NCI-H2196 (cell line): ENCODE measurements at regions not wholly inside any gene's neighbourhood (a gene's known extent, or its start where the extent isn't known, plus 50 kb on each side); places are given as distances from the start of the nearest gene placed in this dataset.
A peak's percentile ranks its signal among the peaks of the same experiment; 100 is the strongest.

Experiments used
- DNase-seq: peaks from one replicate; lab custom pipeline; 2025; ENCODE audit not compliant: unreplicated experiment; lab: John Stamatoyannopoulos, UW

DNA sequence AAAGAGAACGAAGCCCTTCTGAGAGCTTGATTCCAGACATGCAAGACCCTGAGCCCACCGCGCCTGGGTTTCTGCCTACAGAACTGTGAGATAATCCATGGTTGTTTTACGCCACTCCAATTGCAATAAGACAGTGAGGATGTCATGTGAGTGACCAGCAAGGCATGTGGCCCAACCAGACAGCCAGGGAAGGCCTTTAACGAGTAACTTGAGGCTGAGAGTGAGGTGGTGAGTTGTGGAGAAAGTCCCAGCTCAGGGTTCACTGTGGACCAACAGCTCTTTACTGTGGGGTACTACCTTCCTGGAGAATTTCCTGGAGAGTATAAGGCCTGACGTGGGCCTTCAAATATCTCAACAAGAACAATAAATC, 153.9 kb downstream of the ETS2 start:
- no peak for DNase-seq

DNA sequence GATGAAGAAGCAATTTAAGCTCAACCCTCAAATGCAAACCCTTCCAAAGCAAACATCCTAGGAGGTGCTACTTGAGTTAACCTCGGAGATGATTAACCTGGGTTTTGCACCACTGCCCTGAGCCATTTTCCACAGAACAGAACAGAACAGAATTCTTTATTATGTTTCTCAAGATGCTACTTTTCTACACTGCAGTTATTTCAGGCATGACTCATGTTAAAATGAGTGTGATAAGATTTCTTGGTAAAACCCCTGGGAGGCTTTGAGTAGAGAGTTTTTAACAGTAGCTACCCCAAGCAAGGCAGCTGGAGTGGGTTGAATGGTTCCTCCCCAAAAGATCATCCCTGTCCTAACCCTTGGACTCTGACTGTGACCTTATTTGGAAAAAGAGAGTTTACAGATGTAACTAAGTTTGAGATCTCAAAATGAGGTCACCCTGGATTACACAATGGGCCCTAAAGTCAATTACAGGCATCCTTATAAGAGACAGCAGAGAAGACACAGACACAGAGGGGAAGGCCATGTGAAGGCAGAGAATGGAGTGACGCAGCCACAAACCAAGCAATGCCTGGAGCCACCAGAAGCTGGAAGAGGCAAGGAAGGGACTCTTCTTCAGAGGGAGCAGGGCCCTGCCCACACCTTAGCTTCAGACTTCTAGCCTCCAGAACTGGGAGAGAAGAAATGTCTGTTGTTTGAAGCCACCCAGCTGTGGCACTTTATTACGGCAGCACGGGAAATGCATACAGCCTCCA, 153.4 kb downstream of the ETS2 start:
- peak; percentile 21 for DNase-seq

DNA sequence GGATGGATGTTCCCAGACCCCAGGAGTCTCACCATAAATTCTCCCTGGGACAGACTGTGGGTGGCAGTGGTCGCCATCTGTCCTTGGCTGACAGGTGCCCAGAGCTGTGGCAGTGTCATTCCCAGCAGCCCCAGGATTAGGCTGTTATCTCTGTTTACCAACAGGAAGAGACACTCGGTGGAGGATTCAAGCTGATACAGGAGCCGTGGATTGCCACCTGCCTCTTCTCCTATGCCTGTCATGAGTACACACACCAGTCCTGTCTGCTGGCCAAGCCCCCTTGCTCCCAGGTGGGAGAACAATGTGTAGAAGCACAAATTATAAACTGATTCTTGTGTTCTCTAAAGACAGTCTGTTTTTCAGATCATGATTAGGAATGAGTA, 152.6 kb downstream of the ETS2 start:
- DNase-seq: peak; percentile 27

DNA sequence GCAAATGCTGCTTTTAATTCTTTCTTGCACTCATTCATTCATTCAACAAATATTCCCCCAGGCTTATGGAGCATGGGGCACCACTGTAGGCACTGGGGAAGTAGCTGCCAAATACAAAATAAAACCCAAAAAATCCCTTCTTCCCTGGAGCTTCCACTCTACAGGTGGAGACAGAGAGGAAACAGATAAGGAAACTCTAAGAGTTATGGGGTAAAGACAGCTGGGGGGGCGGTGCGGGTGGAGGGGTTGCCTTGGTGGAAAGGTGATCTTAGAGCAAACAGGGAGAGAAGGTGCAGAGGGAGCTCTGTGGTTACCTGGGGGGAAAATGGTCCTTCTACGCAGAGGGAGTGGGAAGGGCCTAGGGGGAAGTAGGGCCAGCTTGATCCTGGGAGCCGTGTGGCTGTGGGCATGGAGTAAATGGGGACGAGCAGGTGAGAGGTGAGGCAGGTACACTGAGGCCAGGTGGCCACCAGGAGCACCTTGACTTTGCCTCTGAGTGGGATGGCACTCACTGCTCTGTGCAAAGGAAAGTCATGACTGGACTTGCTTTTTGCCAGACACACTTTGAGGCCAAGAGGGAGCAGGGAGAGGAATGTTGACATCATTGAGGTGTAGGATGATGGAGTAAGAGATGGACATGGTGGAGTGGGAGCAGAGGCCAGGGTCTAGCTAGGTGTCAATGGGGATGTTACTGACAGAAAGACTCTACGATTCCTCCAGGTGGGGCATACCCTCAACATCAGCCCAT, 152.0 kb downstream of the ETS2 start:
- DNase-seq: peak; percentile 40

DNA sequence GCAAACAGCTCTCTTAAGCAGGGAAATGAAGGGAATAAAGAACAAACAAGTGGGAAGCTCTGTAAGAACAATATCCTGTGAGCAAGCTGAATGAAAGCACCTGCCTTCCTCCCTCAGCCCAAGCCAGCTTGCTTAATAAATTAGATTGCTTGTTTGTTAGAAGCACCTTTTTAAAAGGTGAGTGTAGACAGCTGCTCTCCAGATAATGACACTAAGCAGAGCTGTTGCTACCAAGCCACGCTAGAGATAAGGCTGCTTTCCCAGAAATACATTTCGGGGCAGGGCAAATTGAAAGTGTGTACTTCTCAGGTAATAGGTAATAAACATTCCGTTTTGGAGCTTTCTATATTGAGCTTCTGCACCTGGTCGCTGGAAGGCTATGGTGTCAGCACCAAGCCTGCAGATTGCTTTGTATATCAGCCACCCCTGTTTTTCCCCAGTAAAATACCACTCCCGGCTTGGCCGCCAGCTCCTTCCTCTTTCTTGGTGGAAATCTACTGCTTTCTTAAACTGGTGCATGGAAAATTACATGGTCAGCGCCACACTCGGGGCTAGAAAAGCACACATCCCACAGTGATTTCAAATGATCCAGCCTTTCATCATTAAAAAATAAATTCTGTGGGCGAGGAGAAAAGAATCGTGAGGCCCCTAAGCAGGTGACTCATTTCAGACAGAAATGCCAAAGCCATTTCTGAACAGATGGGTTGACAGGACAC, 151.3 kb downstream of the ETS2 start:
- DNase-seq: peak; percentile 90

DNA sequence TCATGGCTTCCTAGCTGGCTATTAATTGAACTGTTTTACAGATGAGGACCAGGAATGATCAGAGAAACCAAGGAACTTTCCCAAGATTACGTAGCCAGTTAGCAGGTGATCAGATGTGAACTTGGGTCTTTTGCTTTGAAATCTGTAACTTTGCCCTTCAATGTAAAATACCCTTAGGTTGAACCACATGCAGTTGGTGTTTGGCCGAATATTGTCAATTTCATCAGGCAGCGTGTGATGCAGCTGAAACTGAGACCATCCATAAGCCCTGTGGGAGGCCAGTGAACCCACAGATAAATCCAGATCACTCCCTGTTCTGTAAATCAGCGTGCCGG, 150.8 kb downstream of the ETS2 start:
- DNase-seq: peak; percentile 53

DNA sequence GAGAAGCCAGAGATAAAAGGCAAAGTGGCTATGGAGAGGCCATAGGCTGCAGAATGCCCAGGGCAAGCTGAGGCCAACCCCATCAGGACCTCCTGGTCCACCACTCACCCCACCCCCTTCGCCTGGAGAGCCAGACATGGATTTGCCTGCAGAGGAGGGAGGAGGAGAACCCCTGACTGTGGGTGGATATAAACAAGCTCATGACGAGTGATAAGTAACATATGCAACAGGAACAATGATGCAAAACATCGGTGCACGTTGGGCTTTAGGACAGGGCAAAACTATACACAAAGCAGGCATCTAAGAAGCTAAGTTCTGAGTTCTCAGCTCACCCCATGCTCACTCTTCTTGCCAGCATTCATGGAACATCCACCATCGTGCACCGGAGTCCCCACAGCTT, 150.3 kb downstream of the ETS2 start:
- DNase-seq: no peak

DNA sequence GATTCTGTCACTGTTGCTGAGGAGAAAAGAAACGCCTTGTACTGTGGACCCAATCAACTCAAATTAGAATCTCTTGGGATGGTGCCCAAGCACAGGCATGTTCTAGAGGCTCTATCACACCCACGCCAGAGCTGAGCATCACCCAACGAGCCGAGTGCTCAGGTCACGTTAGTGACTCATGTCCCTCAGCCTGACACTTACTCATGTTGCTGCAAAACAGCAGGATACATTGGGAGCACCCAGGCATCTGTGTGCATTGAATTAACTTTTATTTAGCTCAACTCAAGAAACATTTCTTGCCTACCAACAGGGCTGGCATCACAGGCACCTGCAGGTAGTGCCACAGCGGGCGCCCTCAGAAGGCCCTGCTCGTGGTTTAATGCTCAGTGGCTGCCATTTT, 149.8 kb downstream of the ETS2 start:
- DNase-seq: no peak

DNA sequence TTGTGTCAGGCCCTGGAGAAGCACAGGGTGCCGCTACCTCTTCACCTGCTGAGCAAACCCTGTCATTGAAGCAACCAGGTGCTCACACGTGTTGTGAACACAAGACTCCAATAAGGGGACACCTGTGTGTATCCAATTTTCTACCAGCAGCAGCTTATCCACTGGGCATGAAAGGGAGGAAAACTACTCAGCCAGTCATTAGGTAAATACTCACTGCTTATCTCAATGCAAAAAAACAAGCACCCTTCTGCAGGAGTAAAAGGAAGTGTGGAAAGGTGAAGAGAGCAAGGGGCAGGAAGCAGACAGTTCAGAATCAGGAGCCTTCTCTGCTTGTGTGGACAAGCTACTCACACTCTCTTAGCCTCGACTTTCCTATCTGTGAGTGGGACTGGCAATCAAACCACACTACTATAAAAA, 148.9 kb downstream of the ETS2 start:
- peak; percentile 77 for DNase-seq

DNA sequence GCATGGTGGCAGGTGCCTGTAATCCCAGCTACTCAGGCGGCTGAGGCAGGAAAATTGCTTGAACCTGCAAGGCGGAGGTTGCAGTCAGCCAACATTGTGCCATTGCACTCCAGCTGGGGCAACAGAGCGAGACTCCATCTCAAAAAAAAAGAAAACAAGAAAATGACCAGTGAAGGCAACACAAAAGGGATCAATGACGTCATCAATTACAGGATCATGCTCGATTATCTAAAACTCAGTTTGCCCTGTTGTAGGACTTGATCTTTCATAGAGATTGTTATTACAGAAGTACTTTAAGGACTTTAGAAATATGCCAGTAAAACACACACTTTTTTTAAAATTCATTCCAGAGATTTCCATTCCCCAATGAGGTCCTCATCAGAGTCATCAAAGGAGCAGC, 147.8 kb downstream of the ETS2 start:
- no peak for DNase-seq

DNA sequence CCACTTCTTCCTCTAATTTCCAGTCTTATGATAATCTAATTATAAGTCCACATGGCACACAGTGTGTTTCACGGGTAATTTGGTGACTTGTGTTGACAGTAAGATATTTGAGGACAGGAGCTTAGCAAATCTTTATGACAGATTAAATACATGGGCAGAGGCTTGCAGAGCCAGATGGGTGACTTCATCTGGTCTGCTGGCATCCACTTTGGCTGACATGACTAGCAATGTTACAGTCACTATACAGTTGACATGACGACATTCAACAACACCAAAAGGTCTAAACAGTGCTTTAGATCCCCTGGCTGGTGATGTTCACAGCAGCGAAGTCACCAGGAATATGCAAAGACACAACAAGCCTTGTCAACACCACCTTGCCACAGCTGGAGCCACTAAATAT, 147.2 kb downstream of the ETS2 start:
- no peak for DNase-seq

DNA sequence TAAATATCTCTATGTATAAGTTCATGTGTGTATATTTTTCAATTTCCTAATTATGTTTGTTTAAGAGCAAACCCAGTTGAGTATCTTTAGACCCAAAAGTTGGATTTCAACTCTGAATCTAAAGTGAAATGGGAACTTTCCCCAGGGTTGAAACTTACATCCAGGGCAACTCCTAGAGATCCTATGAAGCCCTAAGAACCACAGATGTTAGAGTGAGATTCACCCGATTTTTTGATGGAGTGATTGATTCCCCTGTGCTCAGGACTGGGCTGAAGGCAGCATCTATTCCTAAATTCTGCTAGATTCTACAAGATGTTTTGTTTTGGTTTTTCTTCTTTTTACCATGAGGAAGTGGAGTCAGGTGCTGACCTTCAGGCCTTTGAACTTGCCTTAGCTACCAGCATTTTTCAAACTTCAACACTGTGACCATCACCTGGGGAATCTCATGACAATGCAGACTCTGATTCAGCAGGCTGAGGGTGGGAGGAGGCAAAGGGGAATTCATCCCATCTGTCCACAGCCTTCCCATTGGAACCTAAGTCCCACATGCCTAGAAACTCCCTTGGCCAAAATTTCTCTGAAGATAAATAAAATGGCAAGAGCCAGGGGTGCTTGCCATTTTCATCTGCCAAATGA, 145.5 kb downstream of the ETS2 start:
- DNase-seq: no peak

DNA sequence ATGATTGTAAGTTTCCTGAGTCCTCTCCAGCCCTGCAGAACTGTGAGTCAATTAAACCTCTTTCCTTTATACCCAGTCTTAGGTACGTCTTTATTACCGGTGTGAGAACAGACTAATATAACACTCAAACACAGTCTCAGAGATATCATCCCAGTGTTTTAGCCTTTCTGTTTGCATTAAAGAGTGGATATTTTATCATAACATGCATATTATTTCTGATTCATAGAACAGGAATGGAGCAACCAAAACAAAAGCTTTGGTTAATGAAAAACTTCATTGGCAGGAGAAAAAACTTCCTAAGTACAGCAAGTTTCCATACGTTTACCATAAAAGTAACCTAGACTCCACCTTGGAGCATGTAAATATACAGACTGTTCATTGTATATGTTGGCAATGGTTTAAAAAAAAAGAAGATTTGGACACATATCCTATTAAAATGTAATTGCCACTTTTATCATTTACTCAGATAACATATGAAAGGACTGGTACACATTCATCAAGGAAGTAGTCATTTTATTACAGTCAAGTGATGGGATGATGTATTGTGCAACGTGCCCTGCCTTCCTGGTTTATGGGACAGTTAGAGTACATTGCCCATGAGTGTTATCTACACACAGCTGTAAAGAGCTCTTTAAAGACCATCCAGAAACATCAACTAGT, 144.8 kb downstream of the ETS2 start:
- no peak for DNase-seq

DNA sequence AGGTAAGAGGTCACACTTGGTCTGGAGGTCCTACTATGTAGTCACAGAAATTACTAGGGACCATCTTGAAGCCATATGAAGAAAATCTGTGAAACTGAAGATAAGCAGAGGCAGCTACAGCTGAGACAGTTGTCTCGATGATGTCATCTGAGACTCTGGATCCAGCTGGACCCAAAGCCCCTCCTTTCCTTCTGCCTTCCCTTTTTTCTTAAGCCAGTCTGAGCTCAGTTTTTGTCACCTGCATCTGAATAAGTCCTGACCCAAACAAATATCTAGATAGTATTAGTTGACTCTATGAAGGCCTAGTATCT, 143.3 kb downstream of the ETS2 start:
- DNase-seq: no peak

DNA sequence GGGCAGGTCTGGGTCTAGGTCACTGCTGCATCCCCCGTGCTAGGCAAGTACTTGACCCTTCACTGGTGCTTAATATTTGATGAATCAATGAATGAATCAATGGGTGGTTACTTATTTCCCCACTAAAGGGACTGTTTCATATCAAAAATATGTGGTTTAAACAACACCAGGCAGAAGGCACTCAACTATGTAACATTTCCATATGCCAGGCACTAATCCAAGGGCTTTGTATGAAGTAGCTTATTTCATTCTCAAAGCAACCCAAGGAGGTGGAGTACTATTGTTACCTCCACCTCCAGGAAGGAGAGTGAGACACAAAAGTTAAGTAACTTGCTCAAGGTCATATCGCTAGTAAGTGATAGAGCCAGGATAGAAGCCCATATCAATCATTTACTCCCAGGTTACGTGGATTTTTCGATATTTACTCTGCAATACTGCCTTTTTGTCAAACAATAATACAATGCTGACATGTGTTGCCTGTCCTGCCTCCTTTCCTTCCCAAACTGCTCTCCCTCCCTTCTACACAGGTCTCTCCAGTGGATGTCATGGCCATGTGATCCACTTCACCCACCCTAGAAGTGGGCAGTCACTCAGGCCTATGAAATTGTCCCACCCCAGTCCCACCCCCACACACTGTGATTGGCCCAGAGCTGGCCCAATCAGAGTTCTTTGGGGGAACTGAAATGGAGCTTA, 142.8 kb downstream of the ETS2 start:
- no peak for DNase-seq

DNA sequence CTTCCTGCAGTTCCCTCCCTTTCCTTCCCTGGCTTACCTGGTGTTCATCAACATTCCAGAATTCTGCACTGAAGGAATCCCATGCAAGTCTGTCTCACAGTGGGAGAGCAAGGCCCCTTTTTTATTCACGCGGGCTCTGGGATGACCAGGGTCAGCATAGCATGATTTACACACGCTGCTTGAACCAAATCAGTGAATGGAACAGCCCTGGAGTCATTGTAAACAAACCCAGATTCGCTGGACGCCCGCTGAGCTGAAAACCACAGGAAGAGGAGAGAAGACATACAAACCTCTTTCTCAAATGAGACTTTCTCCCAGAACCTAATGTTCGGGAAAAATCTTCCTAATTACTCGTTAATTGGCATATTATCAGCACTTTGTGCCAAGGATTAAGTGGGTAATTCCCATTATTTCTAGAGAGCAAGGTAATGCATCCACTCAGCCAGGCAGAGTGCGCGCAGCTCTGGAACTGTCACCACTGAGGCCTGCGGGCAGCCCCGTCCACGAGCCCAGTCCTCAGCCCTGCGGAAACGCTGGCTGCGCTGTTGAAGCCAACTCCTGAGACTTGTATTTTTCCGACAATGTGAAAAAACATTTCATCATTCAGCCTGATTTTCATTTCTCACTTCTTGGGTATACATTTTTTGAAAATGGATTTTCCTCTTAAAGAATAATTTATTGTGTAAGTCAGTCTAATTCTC, 140.0 kb downstream of the ETS2 start:
- DNase-seq: no peak

DNA sequence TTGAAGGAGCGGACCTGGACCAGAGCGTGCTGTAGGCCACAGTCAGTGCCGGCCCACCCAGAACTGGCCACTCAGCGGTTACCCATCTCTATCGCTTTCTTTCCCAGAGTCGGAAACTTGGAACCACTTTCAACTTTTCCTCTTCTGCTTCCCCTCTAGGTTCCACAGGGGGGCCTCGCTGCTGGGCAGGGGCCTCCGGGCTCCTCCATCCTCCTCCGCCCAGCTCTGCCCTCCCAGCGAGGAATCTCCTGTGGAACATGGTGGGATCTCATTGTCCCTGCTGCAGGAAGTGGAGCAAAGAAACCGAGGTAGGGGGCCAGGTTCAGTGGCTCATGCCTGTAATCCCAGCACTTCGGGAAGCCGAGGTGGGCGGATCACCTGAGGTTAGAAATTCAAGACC, 139.2 kb downstream of the ETS2 start:
- DNase-seq: no peak

DNA sequence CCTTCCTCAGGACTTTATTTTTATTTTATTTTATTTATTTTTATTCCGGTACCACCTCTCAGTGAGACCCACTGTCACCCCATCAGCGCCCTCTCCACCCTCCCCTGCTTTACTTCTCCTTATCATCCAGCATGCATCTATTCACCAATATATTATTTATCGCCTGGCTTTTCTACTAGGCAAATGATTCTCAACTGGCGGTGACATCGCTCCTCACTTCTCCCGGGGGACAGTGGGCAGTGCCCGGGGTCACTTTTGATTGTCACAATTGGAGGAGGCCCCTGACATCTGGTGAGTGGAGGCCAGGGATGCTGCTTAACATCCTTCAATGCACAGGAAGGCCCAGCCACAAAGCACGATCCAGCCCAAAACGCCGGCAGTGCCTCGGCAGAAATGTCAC, 138.7 kb downstream of the ETS2 start:
- DNase-seq: no peak

DNA sequence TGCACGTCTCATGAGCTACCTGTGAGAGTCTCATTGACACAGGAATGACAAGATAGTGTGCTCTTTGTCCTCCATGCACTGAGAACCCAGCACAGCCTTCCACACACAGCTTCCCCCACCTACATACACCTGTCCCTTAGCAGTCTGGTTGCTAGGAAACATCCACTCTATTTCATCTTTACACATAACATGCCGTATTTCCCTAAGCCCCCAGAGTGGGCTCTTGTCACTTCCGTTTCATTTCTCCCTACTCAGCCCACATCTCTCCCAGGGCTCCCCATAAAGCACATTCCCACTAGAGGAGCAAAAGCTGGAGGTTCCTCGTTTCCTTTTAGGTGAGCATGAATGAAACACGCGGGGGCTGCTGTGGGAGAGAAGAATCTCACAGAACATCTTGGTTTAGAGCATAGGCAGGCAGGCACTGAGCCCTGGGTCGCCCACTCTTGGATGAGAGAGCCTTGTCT, 137.1 kb downstream of the ETS2 start:
- no peak for DNase-seq

DNA sequence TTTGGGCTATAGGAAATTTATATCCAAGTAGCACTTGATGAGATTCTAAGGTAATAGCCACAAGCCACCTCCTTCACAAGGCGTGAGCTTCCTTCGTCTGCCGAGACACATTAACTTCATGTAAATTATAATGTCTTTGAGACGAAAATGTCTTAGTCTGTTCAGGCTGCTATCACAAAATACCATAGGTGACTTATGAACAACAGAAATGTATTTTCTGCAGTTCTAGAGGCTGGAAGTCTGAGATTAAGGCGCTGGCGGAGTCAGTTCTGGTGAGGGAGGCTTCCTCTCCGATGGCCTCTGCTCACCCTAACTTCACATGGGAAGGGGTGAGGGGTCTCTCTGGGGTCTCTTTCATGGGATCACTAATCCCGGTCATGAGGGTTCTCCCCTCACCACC, 133.0 kb downstream of the ETS2 start:
- DNase-seq: no peak
